ENCODE measurements at regions not wholly inside any gene's neighbourhood (a gene's known extent, or its start where the extent isn't known, plus 50 kb on each side); places are given as distances from the start of the nearest gene placed in this dataset.

DNA sequence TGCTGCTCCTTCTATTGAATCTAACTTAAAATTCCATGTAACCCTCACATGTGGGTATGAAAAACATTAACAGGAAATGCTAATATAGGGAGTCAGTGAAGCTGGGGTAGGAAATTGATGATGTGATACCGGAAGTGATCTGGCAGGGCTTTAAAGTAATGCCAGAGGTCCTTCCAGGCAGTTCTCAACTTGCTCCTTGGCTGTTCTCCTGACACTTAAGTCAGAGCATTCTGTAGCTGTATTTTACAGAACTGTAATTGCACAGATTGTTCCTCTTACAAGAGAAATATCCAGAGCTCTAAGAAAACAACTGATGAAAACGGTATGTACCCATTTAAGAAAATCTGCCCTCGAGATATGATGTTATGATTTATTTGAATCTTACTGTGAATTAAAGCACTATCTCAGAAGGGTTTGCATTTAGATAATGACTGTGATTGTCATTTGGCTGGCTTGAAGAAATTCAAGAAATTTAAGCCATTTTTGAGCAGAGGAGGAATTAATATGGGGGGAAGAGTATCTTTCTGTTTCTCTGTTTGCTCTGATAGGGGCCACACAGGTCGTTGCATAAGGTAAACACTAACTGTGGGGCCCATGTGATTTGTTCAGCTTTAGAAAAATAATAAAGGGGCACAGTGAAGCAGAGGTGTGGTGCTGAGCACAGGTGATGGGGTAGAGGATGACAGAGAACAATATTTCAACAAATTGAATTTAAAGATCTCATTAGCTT lies 88.4 kb downstream of the BBS10 start:
- TF ChIP-seq, protein P1, sequence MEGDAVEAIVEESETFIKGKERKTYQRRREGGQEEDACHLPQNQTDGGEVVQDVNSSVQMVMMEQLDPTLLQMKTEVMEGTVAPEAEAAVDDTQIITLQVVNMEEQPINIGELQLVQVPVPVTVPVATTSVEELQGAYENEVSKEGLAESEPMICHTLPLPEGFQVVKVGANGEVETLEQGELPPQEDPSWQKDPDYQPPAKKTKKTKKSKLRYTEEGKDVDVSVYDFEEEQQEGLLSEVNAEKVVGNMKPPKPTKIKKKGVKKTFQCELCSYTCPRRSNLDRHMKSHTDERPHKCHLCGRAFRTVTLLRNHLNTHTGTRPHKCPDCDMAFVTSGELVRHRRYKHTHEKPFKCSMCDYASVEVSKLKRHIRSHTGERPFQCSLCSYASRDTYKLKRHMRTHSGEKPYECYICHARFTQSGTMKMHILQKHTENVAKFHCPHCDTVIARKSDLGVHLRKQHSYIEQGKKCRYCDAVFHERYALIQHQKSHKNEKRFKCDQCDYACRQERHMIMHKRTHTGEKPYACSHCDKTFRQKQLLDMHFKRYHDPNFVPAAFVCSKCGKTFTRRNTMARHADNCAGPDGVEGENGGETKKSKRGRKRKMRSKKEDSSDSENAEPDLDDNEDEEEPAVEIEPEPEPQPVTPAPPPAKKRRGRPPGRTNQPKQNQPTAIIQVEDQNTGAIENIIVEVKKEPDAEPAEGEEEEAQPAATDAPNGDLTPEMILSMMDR (IDR thresholded peaks at IDR 0.05) = no peak
- no peak for TF ChIP-seq TCF7L2 (IDR thresholded peaks at IDR 0.05; ENCODE audit: low read depth, low read length)
- TF ChIP-seq POLR2AphosphoS5 (IDR thresholded peaks at IDR 0.05; ENCODE audit: low read depth, low read length) = no peak

Measured in Panc1 (cell line).